ENCODE measurements at regions not wholly inside any gene's neighbourhood (a gene's known extent, or its start where the extent isn't known, plus 50 kb on each side); places are given as distances from the start of the nearest gene placed in this dataset.
"Not testable (repeated sequence)": the region's sequence is repeated elsewhere in the genome, so short reads cannot be mapped to it uniquely, and the experiment has no call there.

DNA sequence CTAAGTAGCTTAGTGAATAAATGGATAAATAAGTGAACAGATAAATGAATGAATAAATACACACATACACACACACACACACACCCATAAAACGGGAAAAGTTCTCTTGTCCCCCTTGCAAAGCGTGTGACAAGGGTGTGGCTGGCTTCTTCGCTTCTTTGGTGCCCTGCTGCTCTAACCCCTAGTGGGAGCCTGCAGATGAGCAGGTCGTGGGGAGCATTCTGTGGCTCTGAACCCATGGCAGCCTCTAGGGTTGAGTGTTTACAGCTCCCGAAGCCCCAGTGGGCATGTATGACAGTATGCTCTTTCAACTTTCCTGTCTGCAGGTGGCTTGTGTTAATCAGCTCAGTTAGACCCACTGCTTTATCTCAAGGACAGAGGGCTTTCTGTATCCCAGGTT lies 582.3 kb downstream of the EDEM1 start:
- TF ChIP-seq, protein P1, sequence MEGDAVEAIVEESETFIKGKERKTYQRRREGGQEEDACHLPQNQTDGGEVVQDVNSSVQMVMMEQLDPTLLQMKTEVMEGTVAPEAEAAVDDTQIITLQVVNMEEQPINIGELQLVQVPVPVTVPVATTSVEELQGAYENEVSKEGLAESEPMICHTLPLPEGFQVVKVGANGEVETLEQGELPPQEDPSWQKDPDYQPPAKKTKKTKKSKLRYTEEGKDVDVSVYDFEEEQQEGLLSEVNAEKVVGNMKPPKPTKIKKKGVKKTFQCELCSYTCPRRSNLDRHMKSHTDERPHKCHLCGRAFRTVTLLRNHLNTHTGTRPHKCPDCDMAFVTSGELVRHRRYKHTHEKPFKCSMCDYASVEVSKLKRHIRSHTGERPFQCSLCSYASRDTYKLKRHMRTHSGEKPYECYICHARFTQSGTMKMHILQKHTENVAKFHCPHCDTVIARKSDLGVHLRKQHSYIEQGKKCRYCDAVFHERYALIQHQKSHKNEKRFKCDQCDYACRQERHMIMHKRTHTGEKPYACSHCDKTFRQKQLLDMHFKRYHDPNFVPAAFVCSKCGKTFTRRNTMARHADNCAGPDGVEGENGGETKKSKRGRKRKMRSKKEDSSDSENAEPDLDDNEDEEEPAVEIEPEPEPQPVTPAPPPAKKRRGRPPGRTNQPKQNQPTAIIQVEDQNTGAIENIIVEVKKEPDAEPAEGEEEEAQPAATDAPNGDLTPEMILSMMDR (IDR thresholded peaks at IDR 0.05; ENCODE audit: control insufficient read depth, extremely low read depth, insufficient read depth), result no peak
- no peak overlapping the region for H3K4me3 ChIP-seq (ENCODE audit: low read depth, low read length)
- DNase-seq (ENCODE audit: low read depth), result no peak

DNA sequence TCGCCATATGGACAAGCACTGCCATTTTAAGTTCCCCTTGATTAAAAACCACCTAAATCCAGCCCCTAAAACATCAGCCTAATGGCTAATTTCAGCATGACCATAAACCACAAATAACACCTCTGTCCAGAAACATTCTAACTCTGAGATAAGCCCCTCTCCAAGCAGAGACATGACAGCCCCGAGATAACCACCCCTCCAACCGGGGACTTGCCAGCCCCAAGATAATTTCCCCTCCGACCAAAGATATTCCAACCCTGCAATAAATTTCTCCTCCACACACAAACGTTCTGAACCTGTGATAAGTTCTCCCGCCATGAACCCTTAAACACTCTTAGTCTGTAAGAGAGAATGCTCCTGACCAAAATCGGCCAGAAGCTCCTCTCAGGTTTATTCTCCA lies 586.8 kb downstream of the EDEM1 start:
- TF ChIP-seq, protein P1 (IDR thresholded peaks at IDR 0.05; ENCODE audit: control insufficient read depth, extremely low read depth, insufficient read depth), result no peak
- H3K4me3 ChIP-seq (ENCODE audit: low read depth, low read length), result no peak overlapping the region
- DNase-seq (ENCODE audit: low read depth), result no peak

- DNase-seq (ENCODE audit: low read depth); H3K4me3 ChIP-seq (ENCODE audit: low read depth, low read length): not testable (repeated sequence)
Measured at GRCh38 chr3:5775100-5775499, 587.6 kb downstream of the EDEM1 start.

DNA sequence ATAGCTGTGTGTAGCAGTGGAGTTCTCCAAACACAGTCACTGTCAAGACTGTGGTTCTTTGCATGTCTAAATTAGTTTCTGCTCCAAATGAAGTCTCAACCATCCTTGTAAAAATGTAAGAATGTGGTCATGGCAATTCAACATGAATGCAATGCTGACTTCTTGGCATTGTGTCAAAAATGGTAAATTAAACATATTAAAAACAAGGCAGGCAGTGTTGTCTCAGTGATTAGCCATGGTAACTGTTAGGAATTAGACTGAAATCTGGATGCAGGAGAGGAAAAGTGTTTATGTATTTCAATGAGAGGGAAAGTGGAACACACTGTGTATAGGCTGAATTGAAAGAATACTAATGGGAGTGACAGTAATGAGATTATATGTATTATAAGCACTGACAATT lies 597.2 kb downstream of the EDEM1 start:
- TF ChIP-seq, protein P1 (IDR thresholded peaks at IDR 0.05; ENCODE audit: control insufficient read depth, extremely low read depth, insufficient read depth), result no peak
- no peak for DNase-seq (ENCODE audit: low read depth)
- H3K4me3 ChIP-seq (ENCODE audit: low read depth, low read length), result no peak overlapping the region

GRCh38 chr3:5787861-5788488 lies 600.5 kb downstream of the EDEM1 start:
- DNase-seq (ENCODE audit: low read depth), result no peak
- TF ChIP-seq, protein P1 (IDR thresholded peaks at IDR 0.05; ENCODE audit: control insufficient read depth, extremely low read depth, insufficient read depth), result peak; percentile 73
- H3K4me3 ChIP-seq (ENCODE audit: low read depth, low read length), result no peak overlapping the region

GRCh38 chr3:5788496-5788895 lies 601.0 kb downstream of the EDEM1 start:
- DNase-seq (ENCODE audit: low read depth), result no peak
- no peak overlapping the region for H3K4me3 ChIP-seq (ENCODE audit: low read depth, low read length)
- TF ChIP-seq, protein P1 (IDR thresholded peaks at IDR 0.05; ENCODE audit: control insufficient read depth, extremely low read depth, insufficient read depth), result no peak

GRCh38 chr3:5791558-5791957 lies 604.1 kb downstream of the EDEM1 start:
- TF ChIP-seq, protein P1 (IDR thresholded peaks at IDR 0.05; ENCODE audit: control insufficient read depth, extremely low read depth, insufficient read depth), result no peak
- H3K4me3 ChIP-seq (ENCODE audit: low read depth, low read length), result no peak overlapping the region
- DNase-seq (ENCODE audit: low read depth), result no peak
